ENCODE measurements at regions not wholly inside any gene's neighbourhood (a gene's known extent, or its start where the extent isn't known, plus 50 kb on each side); places are given as distances from the start of the nearest gene placed in this dataset.

GRCh38 chr16:65668064-65668595 lies 546.3 kb upstream of the CDH11 start:
- no peak for DNase-seq (ENCODE audit: low spot score)

GRCh38 chr16:65667011-65667578 lies 545.2 kb upstream of the CDH11 start:
- DNase-seq (ENCODE audit: low spot score): no peak

- DNase-seq (ENCODE audit: low spot score): no peak
Measured at GRCh38 chr16:65666132-65666941, 544.5 kb upstream of the CDH11 start.

DNA sequence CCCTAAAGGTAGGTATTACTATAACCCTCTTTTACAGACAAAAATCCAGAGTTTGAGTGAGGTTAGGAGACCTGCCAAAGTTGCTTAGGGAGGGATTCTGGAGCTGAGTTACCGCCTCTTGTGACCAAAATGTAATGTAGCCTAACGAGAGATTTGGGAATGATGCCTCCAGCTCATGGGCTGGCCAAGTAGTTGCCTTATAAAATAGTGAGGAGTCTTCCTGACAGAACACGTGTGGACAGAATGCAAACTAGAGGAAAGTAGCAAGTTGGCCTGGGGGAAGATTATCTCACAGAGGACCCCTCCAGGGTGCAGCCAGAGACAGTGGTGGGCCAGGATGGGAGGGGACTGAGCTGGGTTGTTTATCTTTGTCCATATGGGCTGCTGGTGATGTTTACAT lies 543.7 kb upstream of the CDH11 start:
- no peak for DNase-seq (ENCODE audit: low spot score)

DNA sequence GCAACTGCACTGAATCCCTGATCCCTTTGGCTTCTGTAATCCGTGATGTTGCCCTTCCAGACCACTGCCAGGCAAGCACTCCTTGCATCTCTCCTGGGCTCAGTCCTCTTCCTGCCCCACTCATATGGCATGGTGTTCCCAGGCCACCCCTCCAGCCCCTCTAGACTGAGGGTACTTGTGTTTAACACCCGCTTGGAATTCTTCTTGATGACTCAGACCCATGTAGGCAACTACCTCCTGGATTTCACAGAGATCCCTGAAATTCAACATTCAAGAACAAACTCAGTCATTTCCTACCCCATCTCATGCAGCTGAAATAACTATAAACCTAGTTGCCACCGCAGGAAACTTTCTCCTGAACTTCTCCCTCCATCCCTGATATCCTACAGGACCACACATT lies 541.9 kb upstream of the CDH11 start:
- DNase-seq (ENCODE audit: low spot score): no peak

DNA sequence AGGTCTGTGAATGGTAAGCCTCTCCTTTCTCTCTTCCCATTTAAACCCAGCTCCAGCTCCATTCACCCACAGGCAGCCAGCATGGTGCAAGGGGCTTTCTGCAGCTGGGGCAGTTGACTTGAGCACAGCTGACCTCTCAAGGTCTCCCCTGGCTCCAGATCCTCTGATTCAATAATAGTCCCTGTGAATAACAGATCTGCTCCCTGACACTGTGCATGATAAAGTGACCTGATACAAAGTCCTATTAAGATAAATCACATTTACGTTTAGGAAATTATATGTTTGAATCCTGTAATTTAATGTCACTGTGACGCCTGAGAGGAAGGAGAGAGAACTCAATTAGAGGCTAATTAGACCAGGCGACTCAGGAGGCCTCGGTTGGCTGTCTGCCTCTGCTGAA lies 540.4 kb upstream of the CDH11 start:
- no peak for DNase-seq (ENCODE audit: low spot score)

GRCh38 chr16:65661558-65661957 lies 539.7 kb upstream of the CDH11 start:
- no peak for DNase-seq (ENCODE audit: low spot score)

DNA sequence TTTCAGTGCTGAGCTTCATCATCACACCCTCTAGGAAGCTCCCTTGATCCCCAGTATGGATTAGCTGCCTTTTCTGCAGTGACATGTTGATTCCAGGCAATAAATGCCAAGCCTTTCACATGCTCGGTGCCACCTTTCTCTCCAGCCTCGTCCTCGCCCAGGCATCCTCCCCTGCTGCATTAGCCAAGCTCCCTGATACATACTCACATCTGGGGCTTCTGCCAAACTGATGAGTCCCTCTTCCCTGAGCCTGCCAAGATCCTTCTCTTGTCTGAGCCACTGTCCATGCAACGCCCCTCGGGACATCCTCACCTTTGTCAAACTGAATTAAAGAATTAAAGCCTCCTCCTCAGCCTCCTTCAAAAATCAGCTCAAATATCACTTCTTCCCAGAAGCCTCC lies 538.5 kb upstream of the CDH11 start:
- DNase-seq (ENCODE audit: low spot score): no peak

- DNase-seq (ENCODE audit: low spot score): no peak
Measured at GRCh38 chr16:65659758-65660157, 537.9 kb upstream of the CDH11 start.

DNA sequence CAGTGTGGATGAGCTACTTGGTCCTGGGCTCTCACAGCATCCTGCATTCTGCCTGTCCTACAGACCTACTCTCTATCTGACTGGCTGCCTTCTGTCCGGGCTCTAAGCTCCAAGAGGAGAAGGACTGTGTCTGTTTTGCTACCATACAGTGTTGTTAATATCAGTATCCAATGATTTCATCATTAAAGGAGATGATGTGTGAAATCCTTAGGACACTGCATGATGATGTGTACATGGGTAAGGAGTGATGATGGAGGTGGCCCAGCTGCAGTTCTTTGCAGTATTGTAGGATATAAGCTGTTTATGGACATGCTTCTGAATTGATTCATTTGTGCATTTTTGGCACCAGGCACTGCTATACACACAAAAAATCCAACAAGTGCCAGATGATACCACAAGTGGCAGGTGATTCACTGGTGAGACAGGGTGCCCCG lies 536.9 kb upstream of the CDH11 start:
- no peak for DNase-seq (ENCODE audit: low spot score)

GRCh38 chr16:65658349-65658748 lies 536.5 kb upstream of the CDH11 start:
- peak; percentile 13 for DNase-seq (ENCODE audit: low spot score)

DNA sequence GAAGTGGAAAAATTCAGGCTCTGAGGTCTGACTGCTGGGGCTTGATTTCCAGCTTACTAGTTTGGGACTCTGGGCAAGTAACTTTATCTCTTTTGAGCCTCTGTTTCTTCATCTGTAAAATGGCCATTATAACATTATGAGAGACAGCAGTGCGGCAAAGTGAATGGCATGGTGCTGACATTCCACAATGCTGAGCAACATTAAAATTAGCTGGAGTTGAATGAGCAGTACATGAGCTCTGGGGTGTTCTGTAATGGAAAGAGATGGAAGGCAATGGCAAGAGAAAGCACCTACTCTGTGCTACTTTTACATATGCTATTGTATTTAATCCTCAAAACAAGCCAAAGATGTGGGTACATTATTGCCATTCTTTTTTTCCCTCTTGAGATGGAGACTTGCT lies 535.7 kb upstream of the CDH11 start:
- no peak for DNase-seq (ENCODE audit: low spot score)

DNA sequence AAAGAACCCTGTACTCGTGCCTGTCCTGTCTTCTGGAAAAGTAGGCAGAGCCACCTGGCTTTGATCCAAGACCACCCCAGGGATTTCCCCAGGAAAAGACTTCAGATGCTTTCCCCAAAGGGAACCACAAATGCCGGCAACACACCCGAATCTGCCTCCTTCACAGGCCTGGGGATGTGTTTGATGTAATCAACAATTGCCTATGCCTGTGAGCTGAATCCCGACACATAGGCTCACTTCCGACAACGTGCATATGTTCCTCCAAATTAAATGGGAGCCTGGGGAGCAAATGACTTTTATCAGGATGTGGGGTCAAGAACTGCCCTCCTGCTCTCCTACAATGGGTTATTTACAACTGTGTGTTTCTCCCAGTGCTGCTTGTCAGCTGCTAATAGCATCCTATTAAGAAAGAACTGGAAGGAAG lies 535.2 kb upstream of the CDH11 start:
- no peak for DNase-seq (ENCODE audit: low spot score)

DNA sequence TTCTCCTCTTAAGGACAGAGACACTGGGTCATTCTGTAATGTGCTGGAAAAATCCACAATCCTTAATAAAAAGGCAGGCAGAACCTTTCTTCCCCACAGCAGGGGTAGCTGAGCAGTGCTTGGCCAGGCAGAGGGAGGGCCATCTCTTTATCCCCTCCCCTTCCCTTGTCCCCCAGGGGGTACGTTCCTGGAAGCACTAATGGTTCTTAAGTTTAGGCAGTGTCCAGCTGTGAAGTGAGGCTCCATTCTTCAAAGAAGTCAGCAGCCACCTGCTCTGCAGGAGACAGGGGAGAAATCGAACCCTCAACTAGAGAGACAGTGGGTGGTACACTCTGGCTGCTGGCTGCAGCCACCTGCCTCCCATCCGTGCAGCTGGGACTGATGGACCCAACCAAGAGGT lies 533.9 kb upstream of the CDH11 start:
- DNase-seq (ENCODE audit: low spot score): no peak

DNA sequence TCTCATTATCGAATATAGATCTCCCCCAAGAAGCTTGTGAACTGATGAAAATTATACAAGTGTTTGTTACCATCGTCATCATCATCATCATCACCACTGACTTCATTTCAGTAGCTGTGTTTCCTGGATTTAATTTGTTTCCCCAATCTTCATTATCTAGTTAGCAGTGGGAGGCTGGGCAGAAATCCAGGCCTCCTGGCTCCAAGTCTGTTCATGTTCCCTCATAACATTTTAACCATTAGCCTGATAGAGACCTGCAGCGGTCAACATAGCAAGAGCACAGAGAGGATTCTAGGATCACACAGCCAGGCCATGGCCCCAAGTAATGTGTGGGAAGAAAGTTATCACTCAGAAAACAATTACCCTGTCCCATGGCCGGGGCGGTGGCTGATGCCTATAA lies 526.2 kb upstream of the CDH11 start:
- DNase-seq (ENCODE audit: low spot score): no peak

- no peak for DNase-seq (ENCODE audit: low spot score)
Measured at GRCh38 chr16:65644821-65645220, 523.0 kb upstream of the CDH11 start.

- DNase-seq (ENCODE audit: low spot score): no peak
Measured at GRCh38 chr16:65641762-65642289, 520.0 kb upstream of the CDH11 start.

DNA sequence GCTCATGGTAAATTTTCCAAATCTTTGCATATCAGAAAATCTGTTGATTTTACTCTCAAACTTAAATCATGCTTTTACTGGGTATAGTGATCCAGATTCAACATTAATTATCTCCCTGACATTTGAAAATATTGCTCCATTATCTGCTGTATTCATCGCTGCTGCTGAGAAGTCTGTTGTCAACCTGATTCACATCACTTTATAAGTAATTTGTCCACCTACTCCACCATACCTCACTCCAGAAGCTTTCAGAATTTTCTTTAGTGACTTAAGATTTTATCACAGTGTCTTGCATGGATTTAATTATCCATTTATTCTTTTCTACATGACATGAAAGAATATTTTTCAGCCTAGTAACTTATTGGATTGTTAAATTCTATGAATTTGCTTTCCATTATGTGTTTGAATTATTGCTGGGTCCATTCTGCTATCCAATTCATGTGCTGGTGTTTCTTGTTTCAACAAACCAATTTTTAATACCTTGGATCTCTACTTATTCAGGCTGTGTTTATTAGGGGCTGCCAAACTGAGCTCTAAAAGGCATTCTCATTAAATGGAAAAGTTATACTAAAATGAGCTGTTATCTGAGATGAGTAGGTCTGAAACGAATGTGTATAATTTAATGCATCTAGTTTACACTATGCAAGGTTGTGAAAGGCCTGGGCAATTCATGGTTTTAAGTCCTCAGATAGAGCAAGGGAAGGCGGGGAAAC lies 519.3 kb upstream of the CDH11 start:
- no peak for DNase-seq (ENCODE audit: low spot score)

- DNase-seq (ENCODE audit: low spot score): no peak
Measured at GRCh38 chr16:65634833-65635232, 513.0 kb upstream of the CDH11 start.

GRCh38 chr16:65634291-65634690 lies 512.4 kb upstream of the CDH11 start:
- DNase-seq (ENCODE audit: low spot score): no peak

DNA sequence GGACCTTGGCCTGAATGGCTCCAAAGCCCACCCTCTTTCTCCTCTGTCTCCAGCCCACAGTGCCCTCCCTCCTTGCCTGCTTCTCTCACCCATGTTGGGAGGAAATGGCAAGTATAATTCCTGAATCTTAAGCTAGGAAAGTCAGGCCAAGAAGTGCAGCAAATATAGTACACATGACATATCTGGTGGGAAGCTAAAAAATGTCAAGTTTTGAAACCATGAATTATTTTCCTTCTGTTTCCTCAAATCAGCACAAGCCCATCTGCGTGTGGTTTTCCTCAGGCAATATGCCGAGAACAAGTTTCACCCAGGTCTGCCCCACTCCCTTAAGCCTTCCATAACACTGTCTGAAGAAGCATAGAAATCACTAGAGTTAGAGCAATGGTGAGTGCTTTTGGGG lies 502.8 kb upstream of the CDH11 start:
- peak; percentile 14 for DNase-seq (ENCODE audit: low spot score)

DNA sequence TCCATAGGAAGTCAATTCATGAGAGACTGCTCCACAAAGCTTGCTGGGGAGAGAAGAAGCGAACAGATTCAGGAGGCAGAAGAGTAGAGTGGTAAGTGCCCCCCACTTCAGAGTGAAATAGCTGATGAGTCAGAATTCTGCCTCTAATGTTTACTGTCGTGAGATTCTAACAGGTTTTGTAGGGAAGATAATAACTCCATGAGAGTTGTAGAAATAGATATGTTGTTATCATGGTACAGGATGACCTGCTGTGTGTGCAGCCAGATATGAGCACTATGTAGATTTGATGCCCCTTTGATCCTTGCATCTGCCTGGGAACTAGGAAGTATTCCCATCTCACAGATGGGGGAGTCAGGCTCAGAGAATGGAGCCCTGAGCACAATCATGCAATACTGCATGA lies 502.4 kb upstream of the CDH11 start:
- no peak for DNase-seq (ENCODE audit: low spot score)

DNA sequence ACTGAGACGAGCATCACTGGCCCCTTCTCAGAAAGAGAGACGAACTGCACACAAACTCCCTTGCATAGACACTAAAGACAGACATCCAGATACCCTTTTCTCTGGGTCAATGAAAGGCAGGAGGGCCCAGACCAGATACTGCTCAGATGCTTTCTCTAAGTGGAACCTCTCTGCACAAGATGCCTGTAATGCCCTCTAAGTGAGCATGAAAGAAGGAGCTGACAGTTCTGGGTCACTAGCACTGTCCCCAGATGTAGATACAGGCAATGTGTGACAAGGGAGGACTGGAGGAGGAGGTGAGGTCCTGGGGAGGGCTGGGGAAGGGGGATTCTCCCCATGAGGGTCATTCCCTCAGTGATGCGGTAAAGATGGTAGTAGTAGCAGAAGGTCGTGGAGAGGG lies 501.0 kb upstream of the CDH11 start:
- no peak for DNase-seq (ENCODE audit: low spot score)

Measured in Ammon's horn (tissue), 1 donor.